HL-60/S4 treated with phorbol 12-myristate 13-acetate at 8.2 ng/mL for 4 days and 3 days (cell line): ENCODE measurements at regions not wholly inside any gene's neighbourhood (a gene's known extent, or its start where the extent isn't known, plus 50 kb on each side); places are given as distances from the start of the nearest gene placed in this dataset.

Experiments
- in situ Hi-C: fragments of 300-500 bp; cut with MboI; formaldehyde crosslinking; loops from 2 replicates; pipeline ENCODE4 v1.15.0; 2022; ENCODE audit warnings: low sequenced_read_pairs

DNA sequence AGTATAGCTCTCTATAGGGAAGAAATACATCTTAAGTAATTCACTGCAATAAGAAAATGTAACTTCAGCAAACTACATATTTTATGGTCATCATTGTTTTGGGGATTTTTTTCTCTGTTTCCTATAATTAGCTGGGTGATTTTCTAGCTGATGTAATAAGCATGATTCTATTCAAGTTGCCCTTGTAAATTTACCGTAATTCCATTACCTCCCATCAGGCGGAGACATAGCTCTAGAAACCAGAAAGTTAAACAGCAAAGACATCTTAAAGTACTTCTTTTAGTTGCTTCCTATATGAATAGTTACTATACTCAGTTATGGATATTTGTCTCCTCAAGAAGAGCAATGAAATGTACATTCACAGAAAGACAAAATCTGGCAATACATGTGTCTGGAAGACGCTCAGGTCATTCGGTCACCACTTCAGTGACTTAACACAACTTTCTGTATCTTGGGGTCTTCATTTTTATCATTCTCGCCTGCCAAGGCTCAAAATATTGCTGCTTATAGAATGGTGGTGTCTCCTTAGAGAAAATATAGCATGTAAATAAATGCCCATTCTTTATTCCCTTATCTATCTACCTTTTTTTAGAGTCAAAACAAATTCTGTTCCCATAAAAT, 239.9 kb upstream of the ZC3H12C start:
- in situ Hi-C loops: no loop called here

DNA sequence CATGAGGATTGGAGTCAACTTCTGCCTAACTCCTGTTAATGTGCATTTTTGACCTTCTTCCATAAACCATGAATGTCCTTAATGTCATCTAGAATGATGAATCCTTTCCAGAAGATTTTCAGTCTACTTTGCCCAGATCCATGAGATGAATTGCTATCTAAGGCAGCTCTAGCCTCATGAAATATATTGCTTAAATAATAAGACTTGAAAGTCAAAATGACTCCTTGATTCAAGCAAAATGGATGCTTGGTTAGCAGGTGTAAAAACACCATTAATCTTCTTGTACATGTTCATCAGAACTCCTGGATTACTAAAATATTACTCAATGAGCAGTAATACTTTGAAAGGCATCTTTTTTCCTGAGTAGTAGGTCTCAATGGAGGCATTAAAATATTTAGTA, 238.5 kb upstream of the ZC3H12C start:
- in situ Hi-C loops: no loop called here

DNA sequence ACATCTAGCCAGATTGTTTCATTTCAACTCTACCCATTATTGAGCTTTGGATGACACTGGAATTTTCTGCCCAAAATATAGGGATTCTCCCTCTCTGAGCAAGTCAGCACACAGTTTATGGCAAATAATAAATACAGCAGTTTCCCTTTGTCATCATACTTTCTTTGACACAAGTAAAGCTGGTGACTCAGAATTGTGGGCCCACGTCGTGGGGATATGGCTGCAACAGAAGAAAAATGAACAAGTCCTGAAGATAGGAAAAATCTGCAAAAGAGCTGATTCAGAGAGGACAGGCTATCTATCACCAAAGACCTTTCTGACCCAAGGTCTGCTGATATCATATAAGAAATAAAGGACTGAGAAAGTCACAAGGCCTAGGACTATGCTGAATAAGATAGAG, 236.3 kb upstream of the ZC3H12C start:
- in situ Hi-C loops: no loop called here

DNA sequence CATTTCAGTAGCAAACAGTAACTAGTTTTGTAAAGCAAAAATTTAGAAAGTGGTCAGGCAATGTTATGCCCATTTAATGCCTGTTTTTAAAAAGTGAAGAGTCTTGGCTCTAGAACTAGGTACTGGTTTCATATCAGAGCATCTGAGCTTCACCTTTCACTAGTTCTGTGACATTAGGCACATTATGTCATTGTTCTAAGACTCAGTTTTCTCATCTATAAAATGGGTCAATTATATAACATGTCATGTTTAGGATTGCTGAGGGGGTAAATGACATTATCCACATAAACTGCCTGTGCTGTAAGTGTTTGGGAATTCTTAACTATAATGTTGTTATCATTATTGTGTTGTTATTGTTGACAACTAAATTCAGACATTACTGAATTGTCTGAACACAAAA, 235.6 kb upstream of the ZC3H12C start:
- in situ Hi-C loops: no loop called here

GRCh38 chr11:109858152-109858551, 235.0 kb upstream of the ZC3H12C start:
- in situ Hi-C loops: no loop called here

DNA sequence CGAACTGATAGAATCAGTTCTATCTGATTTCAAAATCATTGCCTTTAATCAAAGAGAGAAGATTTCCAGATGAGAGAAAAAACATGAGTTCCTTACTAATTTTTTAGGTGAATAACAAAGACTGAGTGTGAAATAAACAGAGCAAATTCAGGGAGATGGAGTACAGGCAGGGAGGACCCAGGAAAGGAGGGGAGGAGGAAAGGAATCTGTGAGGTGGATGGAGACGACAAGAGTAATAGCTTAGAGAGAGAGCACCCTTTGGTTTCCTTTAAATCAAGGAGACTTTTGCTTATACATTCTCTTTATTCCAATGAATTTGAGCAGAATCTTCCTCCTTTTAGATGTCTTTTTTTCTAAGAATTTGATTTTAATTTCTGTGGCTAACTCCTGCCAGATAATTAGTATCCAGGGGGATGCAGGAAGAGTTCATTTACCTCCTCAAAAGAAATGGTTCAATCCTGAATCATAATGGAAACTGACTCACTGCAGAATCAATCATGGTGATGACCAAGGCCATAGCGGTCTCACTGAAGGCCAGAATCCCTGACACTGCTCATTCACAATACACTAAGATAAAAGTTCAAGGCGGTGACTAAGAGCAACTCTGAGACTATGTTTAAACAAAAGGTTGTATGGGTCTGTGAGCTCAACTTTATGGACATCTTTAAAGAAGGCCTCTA, 234.0 kb upstream of the ZC3H12C start:
- in situ Hi-C loops: no loop called here

- in situ Hi-C loops: no loop called here
These were observed 230.4 kb upstream of the ZC3H12C start for GRCh38 chr11:109862835-109863234.

- in situ Hi-C loops: no loop called here
These were observed 229.0 kb upstream of the ZC3H12C start for GRCh38 chr11:109864151-109864661.

GRCh38 chr11:109864834-109865547, 228.2 kb upstream of the ZC3H12C start:
- in situ Hi-C loops: no loop called here

- in situ Hi-C loops: no loop called here
These were observed 227.5 kb upstream of the ZC3H12C start for GRCh38 chr11:109865548-109866186.

- in situ Hi-C loops: no loop called here
These were observed 225.4 kb upstream of the ZC3H12C start for GRCh38 chr11:109867784-109868183.

DNA sequence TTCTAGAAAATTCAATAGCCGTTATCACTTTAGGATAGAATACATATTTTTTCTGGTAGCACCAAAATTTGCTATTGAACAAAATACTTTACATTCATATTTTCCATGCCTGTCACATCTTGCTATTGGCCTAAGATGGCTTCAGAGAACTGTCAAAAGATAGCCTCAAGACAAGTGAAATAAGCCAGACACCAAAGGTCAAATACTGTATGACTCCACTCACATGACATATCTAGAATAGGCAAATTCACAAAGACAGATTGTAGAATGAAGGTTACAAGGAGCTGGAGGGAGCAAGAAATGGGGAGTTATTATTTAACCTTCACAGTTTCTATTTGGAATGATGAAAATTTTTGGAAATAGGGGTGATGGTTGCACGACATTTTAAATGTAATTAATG, 223.7 kb upstream of the ZC3H12C start:
- in situ Hi-C loops: no loop called here

- in situ Hi-C loops: no loop called here
These were observed 222.9 kb upstream of the ZC3H12C start for GRCh38 chr11:109870297-109870696.

GRCh38 chr11:109877043-109877442, 216.1 kb upstream of the ZC3H12C start:
- in situ Hi-C loops: no loop called here

DNA sequence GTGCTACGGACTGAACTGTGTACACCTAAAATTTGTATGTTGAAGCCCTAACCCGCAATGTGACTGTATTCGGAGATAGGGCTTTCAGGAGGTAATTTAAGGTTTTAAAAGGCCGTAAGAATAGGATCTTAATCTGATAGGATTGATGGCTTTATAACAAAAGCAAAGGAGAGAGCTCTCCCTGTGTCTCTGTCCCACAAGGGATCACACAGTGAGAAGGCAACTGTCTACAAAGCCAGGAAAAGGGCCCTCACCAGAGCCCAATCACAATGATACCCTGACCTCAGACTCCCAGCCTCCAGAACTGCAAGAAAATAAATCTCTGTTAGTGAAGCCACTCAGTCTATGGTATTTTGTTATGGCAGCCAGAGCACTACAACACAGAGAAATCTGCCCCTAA, 208.7 kb upstream of the ZC3H12C start:
- in situ Hi-C loops: no loop called here

GRCh38 chr11:109885006-109885405, 208.2 kb upstream of the ZC3H12C start:
- in situ Hi-C loops: no loop called here

- in situ Hi-C loops: no loop called here
These were observed 200.8 kb upstream of the ZC3H12C start for GRCh38 chr11:109892321-109892794.

DNA sequence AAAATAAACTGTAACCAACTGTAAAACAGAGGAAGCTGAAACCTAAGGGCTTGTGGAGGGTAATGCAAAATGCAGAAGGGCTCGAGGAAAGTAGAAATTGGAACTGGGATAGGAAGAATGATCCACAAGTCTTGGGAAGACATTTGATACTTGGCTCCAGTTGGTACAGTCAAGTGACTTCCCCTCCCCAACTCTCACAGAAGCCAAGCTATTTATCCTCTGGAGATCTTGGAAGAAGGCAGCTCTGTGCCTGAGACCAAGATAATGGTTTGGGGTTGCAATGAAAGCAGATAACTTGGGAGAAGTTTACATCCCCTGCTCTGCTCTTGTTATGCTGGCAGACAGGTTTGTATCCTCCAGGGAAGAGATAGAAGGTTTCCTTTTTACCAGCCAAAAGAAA, 198.9 kb upstream of the ZC3H12C start:
- in situ Hi-C loops: no loop called here

DNA sequence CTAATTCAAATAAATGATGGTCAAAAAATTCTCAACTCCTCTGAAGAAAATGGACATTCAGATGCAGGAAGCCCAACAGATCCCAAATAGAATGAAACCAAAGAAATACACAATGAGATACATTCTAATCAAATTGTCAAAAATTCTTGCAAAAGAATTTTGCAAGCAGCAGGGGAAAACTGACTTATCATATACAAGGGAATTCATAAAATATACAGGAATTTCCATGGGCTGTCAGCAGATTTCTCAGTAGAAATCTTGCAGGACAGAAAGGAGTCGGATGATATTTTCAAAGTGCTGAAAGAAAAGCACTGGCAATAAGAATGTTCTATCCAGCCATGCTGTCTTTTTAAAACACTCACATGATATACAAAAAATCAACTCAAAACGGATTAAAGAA, 194.6 kb upstream of the ZC3H12C start:
- in situ Hi-C loops: no loop called here

GRCh38 chr11:109902764-109903433, 190.3 kb upstream of the ZC3H12C start:
- in situ Hi-C loops: no loop called here

DNA sequence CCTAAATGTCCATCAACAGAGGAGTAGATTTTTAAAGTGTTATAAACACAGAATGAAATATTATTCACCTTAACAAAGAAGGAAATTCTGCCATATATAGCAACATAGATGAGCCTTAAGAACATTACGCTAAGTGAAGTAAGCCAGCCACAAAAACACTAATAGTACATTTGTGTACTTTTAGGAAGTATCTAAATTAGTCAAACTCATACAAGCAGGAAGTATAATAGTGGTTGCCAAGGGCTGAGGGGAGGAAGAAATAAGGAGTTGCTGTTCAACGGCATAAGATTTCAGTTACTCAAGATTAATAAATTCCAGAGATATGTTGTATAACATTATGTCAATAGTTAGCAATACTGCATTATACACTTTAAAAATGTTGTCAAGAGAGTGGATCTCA, 181.7 kb upstream of the ZC3H12C start:
- in situ Hi-C loops: no loop called here
